ENCODE measurements at regions not wholly inside any gene's neighbourhood (a gene's known extent, or its start where the extent isn't known, plus 50 kb on each side); places are given as distances from the start of the nearest gene placed in this dataset.

GRCh38 chr1:239682046-239682445, 295.7 kb downstream of the CHRM3 start:
- TF ChIP-seq CTCF (IDR thresholded peaks at IDR 0.05 in 4 of 5, conservative IDR thresholded peaks at IDR 0.05 in 1 of 5) (no peak), POLR2A (IDR thresholded peaks at IDR 0.05) (no peak)

Data from gastrocnemius medialis (tissue), 4 donors.